ENCODE measurements at regions not wholly inside any gene's neighbourhood (a gene's known extent, or its start where the extent isn't known, plus 50 kb on each side); places are given as distances from the start of the nearest gene placed in this dataset.
A peak's percentile ranks its signal among the peaks of the same experiment; 100 is the strongest.
"Not testable (repeated sequence)": the region's sequence is repeated elsewhere in the genome, so short reads cannot be mapped to it uniquely, and the experiment has no call there.

DNA sequence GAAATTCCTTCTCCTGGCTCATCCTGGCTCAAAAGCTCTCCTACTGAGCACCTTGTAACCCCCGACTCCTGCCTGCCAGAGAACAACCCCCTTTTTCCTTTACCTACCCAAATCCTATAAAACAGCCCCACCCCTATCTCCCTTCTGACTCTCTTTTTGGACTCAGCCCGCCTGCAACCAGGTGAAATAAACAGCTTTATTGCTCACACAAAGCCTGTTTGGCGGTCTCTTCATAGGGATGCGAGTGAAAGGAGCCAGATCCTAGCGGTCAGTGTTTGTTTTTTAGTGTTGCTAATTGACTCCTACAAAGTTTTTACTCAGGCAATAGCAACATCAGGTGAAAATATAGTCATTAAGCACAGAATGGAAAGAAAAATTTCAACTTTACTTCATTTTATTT is 592.3 kb upstream of the AADAT start:
- not testable (repeated sequence) for DNase-seq

GRCh38 chr4:170675568-170676262 is 586.0 kb upstream of the AADAT start:
- DNase-seq = no peak

GRCh38 chr4:170674176-170674575 is 584.4 kb upstream of the AADAT start:
- DNase-seq = no peak

- DNase-seq = no peak
Observed at GRCh38 chr4:170672381-170672965, 582.7 kb upstream of the AADAT start.

GRCh38 chr4:170671171-170671570 is 581.4 kb upstream of the AADAT start:
- no peak for DNase-seq

DNA sequence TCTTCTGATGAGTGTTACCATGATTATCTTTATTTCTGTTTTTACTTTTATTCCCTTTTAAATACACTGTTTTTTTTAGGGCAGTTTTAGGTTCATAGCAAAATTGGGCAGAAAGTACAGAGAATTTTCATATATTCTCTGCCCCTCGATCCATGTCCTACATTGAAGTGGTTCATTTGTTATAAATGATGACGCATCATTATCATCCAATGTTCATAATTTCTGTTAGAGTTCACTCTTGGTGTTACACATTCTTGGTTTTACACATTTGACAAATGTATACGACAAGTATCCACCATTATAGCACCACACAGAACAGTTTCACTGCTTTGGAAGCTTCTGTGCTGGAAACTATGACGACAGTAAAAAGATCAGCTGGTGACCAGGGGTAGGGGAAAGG is 578.1 kb upstream of the AADAT start:
- DNase-seq = no peak

GRCh38 chr4:170666909-170667308 is 577.2 kb upstream of the AADAT start:
- no peak for DNase-seq

DNA sequence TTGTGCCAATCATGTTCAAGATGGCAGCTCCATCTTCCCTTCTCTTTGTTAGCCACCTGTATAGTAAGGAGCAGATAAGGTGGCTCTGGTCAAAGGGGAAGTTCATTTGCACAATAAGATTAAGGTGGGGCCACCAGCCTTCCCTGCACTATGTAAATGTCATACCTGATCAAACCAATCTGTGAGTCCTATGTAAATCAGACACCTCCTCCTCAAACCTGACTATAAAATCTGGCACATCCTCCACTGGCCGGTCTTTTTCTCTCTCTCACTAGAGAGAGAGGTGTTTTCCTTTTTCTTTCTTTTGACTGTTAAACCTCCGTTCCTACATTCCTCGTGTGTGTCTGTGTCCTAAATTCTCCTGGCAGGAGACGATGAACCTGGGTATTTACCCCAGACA is 572.5 kb upstream of the AADAT start:
- no peak for DNase-seq

GRCh38 chr4:170657761-170658160 is 568.0 kb upstream of the AADAT start:
- no peak for DNase-seq

- DNase-seq = no peak
Observed at GRCh38 chr4:170656506-170656905, 566.8 kb upstream of the AADAT start.

- DNase-seq = no peak
Observed at GRCh38 chr4:170652571-170652970, 562.8 kb upstream of the AADAT start.

DNA sequence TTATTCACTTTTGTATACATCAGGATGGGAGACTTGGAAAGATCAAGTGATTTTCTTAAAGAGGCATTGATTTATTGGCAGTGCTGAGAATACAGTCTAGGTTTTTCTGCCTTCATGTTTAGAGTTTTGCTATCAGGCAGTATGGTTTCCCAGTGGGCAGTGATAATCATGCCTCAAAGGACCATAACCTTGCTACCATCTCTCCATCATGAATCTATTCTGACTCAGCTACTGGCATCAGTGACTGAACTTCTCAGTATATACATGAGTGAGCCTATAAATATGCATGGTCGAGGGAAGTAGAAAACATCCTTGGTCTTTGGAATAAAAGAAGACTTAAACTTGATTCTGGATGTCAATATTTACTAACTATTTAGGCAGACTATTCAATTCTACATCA is 562.0 kb upstream of the AADAT start:
- no peak for DNase-seq

DNA sequence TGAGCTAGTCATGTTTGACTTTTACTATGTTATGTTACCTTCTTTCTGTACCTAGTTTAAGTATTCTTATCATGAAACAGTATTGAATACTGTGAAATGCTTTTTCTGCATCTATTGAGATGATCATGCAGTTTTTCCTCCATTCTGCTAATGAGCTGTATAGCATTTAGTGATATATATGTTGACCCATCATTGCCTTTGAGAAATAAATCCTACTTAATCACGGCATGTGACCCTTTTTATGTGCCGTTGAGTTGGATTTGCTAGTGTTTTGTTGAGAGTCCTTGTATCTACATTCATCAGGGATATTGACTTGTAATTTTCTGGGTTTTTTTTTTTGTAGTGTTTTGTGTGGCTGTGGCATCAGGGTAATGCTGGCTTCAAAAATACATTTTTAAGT is 537.7 kb upstream of the AADAT start:
- DNase-seq = no peak

DNA sequence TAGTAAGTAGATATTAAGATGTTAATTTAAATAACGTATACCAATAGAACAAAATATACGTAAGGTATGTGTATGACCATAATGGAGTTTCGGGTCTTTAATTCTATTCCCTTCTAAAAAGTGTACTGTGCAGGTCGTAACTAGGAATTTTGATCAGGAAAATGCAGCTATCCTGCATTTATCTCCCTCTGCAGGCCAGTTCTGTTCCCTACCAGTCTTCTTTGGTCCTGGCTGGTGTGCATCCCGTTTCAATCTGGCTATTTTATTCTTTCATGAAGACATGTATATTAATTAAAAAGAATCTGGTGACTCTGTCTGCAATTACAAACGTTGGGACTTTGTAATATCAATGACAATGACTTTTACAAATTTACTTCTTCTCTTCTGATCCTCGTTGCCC is 534.1 kb upstream of the AADAT start:
- no peak for DNase-seq

DNA sequence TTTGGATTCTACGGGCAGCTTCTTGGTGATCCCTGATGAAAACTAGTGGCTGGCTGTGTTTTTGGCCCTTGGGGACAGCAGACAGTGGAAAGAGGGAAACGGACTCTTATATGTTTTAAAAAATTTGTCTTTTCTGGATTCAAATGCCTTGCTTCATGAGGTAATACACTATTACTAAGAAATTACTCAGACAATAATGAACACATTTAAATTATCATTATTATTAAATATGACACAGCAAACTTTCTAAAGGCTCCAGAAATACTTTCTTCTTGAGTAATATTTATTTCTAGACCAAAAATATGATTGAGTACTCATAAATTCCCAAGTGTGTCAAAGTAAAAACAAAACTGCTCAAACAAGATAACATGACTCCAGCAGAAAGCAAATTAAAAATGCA is 520.7 kb upstream of the AADAT start:
- no peak for DNase-seq

DNA sequence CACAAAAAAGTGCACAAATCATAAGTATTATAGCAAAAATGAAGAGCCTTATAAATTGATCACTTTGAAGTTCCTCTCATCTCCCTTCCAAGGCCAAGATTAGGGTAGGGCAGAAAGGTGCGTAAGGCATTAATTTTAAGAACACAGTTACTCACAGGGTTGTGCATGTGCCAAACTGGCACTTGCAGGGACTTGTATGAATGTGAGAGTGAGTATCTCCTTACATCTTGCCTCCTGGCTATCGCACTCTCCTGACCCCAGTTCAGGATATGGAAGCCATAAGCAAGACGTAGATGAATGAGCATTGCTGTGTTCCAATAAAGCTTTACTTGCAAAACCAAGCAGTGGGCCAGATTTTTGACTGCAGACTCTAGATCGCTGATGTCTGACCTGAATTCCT is 510.1 kb upstream of the AADAT start:
- no peak for DNase-seq

DNA sequence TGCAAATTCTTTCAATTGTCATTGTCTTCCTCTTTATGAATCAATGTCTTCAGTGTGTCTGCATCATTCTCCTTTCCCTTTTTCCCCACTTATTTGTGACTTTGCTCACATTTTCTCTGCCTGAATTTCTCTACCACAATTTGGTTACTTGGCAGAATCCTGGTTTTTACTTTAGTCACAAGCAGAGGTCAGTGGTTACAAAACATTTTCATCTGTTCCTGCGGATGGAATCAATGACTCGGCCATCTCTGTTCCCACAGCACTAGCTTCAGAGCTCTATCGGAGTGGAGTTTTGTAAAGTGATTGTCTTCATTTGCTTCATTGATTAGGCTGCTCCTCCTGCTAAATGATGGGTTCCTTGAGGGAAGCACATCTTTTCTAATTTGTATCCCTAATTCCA is 501.3 kb upstream of the AADAT start:
- no peak for DNase-seq

GRCh38 chr4:170589597-170590191 is 499.9 kb upstream of the AADAT start:
- peak; percentile 8 for DNase-seq

DNA sequence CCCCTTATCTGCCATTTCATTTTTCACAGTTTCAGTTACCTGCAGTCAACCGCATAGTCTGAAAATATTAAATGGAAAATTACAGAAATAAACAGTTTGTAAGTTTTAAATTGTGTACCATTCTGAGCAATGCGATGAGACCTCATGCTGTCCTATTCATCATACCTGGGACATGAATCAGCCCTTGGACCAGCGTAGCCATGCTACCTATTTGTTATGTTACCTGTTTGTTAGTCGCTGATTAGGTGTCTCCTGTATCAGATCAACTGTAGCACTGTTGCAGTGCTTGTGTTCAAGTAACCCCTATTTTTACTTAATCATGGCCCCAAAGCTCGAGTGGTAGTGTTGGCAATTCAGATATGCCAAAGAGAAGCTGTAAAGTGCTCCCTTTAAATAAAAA is 492.2 kb upstream of the AADAT start:
- DNase-seq = no peak

GRCh38 chr4:170581322-170581721 is 491.6 kb upstream of the AADAT start:
- DNase-seq = no peak

- DNase-seq = no peak
Observed at GRCh38 chr4:170580651-170581050, 490.9 kb upstream of the AADAT start.

- DNase-seq = no peak
Observed at GRCh38 chr4:170538821-170539473, 449.2 kb upstream of the AADAT start.

GRCh38 chr4:170529748-170530722 is 440.3 kb upstream of the AADAT start:
- DNase-seq = no peak

Measured in NCI-H1694 (cell line).